Peyer's patch (tissue), 4 donors: ENCODE measurements at regions not wholly inside any gene's neighbourhood (a gene's known extent, or its start where the extent isn't known, plus 50 kb on each side); places are given as distances from the start of the nearest gene placed in this dataset.

Experiments used
- CTCF ChIP-seq, 6 experiments: fragments of 450-650 bp in 4 of 6; fragments of 200-600 bp in 2 of 6; sonication (generic) in 1 of 6; IDR thresholded peaks; one replicate each; pipeline ENCODE4 v1.5.1; 2017 to 2019; ENCODE audit warnings: antibody characterized with exemption in 6 of 6, mild to moderate bottlenecking in 3 of 6, moderate library complexity in 1 of 6
- POLR2A ChIP-seq, 2 donors: fragments of 450-650 bp; IDR thresholded peaks; one replicate each; pipeline ENCODE4 v1.5.1; 2017; ENCODE audit warnings: antibody characterized with exemption in 2 of 2, mild to moderate bottlenecking in 2 of 2, moderate library complexity in 2 of 2

- TF ChIP-seq POLR2A (IDR thresholded peaks at IDR 0.05) (no peak), CTCF (IDR thresholded peaks at IDR 0.05) (no peak)
These were observed 124.9 kb downstream of the TMEM167A start for GRCh38 chr5:82952326-82952725.
